ENCODE measurements at regions not wholly inside any gene's neighbourhood (a gene's known extent, or its start where the extent isn't known, plus 50 kb on each side); places are given as distances from the start of the nearest gene placed in this dataset.

- no peak for TF ChIP-seq REST (IDR thresholded peaks at IDR 0.05; ENCODE audit: insufficient replicate concordance, low read depth)
- TF ChIP-seq CTCF (IDR thresholded peaks at IDR 0.05; ENCODE audit: insufficient read depth, low read length), result no peak
- no peak for DNase-seq (ENCODE audit: low read depth in 1 of 2, low spot score in 1 of 2)
- no peak overlapping the region for H3K27ac ChIP-seq (replicated peaks)
- no peak overlapping the region for H3K4me3 ChIP-seq (replicated peaks; ENCODE audit: insufficient read depth, low read length)
- no peaks in the 10 kb centered on the region for H3K27me3 ChIP-seq (ENCODE audit: insufficient read depth, poor library complexity, severe bottlenecking)
These were observed 370.4 kb downstream of the PREX1 start for GRCh38 chr20:48457193-48458002.

DNA sequence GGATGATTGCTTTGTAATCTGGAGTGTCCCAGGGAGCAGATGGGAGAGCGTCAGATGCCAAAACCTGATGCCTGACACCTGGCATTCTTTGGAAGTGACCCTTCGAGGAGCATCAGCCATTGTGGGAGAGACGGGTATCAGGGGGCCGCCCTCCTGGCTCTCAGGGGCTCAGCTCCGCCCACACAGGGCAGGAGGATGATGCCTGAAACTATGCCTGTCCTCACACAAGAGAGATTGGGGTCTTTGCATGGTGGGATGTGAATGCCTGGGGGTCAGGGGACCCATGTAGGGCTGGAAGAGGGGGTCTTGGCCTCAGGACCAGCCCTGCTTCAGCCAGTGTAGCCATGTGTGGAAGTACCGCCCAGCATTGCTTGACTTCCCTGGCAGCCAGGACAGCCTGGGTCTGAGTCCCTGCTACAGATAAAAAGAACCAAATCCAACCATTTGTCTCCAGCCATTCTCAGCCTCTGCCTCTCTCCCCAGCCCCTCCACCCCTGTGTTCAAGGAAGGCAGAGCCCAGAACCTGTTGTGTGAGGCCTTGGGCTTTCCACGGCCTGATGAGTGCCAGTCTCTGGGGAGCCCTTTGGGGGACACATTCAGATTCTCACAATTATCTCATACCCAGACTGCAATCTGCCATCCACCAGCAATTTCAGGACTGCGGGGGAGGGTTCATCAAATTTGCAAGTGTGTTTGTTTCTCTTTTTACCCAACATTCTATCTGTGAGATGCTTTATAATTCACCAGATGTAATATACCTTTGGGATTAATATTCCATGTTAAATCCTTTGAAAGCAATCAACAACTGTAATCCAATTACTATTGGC lies 371.2 kb downstream of the PREX1 start:
- DNase-seq (ENCODE audit: low read depth in 1 of 2, low spot score in 1 of 2), result no peak

More for the DNA sequence above, 371.2 kb downstream of the PREX1 start:
- H3K4me3 ChIP-seq (replicated peaks; ENCODE audit: insufficient read depth, low read length), result no peak overlapping the region
- no peaks in the 10 kb centered on the region for H3K27me3 ChIP-seq (ENCODE audit: insufficient read depth, poor library complexity, severe bottlenecking)
- H3K27ac ChIP-seq (replicated peaks), result no peak overlapping the region
- TF ChIP-seq POLR2AphosphoS5 (IDR thresholded peaks at IDR 0.05; ENCODE audit: low read depth) (no peak), REST (IDR thresholded peaks at IDR 0.05; ENCODE audit: insufficient replicate concordance, low read depth) (no peak), SPI1 (IDR thresholded peaks at IDR 0.05; ENCODE audit: borderline replicate concordance, low read depth) (no peak), CTCF (IDR thresholded peaks at IDR 0.05; ENCODE audit: insufficient read depth, low read length) (no peak), GABPA (IDR thresholded peaks at IDR 0.05; ENCODE audit: low read depth) (no peak)
